Endodermal cell (in vitro differentiated cells): ENCODE measurements at regions not wholly inside any gene's neighbourhood (a gene's known extent, or its start where the extent isn't known, plus 50 kb on each side); places are given as distances from the start of the nearest gene placed in this dataset.

Source experiments
- DNase-seq: peaks from one replicate; pipeline ENCODE4 v3.0.0-alpha.2; 2017
- H3K27ac ChIP-seq: 2 replicates; pipeline ENCODE4 v1.5.1; 2013; ENCODE audit warnings: mild to moderate bottlenecking, low read depth, low read length, moderate library complexity
- H3K27me3 ChIP-seq: 2 replicates; pipeline ENCODE4 v1.6.1; 2013; ENCODE audit warnings: mild to moderate bottlenecking, low read length, moderate library complexity; ENCODE audit not compliant: insufficient read depth, control insufficient read depth, poor library complexity, severe bottlenecking
- H3K36me3 ChIP-seq: 2 replicates; pipeline ENCODE4 v1.7.0; 2013; ENCODE audit warnings: mild to moderate bottlenecking, low read length, moderate library complexity; ENCODE audit not compliant: control insufficient read depth, insufficient read depth
- H3K4me1 ChIP-seq: one replicate; pipeline ENCODE4 v1.7.0; 2013; ENCODE audit warnings: low read length; ENCODE audit not compliant: control insufficient read depth, insufficient read depth
- H3K4me3 ChIP-seq: 2 replicates; pipeline ENCODE4 v1.5.1; 2013; ENCODE audit warnings: mild to moderate bottlenecking, low read length, moderate library complexity
- H3K9ac ChIP-seq: 2 replicates; pipeline ENCODE4 v1.6.1; 2013; ENCODE audit warnings: mild to moderate bottlenecking, low read length, moderate library complexity; ENCODE audit not compliant: poor library complexity, severe bottlenecking; ENCODE audit errors: extremely low read depth
- H3K9me3 ChIP-seq: 2 replicates; pipeline ENCODE4 v1.6.1; 2013; ENCODE audit warnings: mild to moderate bottlenecking, low read length, moderate library complexity; ENCODE audit not compliant: control insufficient read depth
- H3K27ac Mint-ChIP-seq: 2 replicates; pipeline ENCODE4 v1.8.0; 2020; ENCODE audit warnings: mixed read lengths
- H3K27me3 Mint-ChIP-seq: 2 replicates; pipeline ENCODE4 v1.8.0; 2021; ENCODE audit warnings: mild to moderate bottlenecking, mixed read lengths; ENCODE audit not compliant: insufficient read depth
- H3K36me3 Mint-ChIP-seq: 2 replicates; pipeline ENCODE4 v1.8.0; 2020; ENCODE audit warnings: low read depth, mixed read lengths
- H3K4me1 Mint-ChIP-seq: 2 replicates; pipeline ENCODE4 v1.8.0; 2020; ENCODE audit warnings: mixed read lengths
- H3K4me3 Mint-ChIP-seq: 2 replicates; pipeline ENCODE4 v1.8.0; 2020; ENCODE audit warnings: mild to moderate bottlenecking, moderate library complexity, mixed read lengths
- H3K9me3 Mint-ChIP-seq: 2 replicates; pipeline ENCODE4 v1.8.0; 2020; ENCODE audit warnings: mild to moderate bottlenecking, mixed read lengths
- WGBS, 2 experiments: methylation state at CpG; one replicate each; pipeline versions ENCODE4 v1.1.5 to v1.1.7; 2013; ENCODE audit warnings: missing lambda C conversion rate in 2 of 2, mixed read lengths in 1 of 2; ENCODE audit not compliant: insufficient coverage in 1 of 2, insufficient read length in 1 of 2; 5-methylcytosine and 5-hydroxymethylcytosine counted together
- TF ChIP-seq, protein P1 (sequence below): fragments of 200-600 bp; sonication (generic); conservative IDR thresholded peaks from 2 replicates; pipeline ENCODE4 v1.5.0; 2021; ENCODE audit warnings: antibody characterized with exemption, mild to moderate bottlenecking

DNA sequence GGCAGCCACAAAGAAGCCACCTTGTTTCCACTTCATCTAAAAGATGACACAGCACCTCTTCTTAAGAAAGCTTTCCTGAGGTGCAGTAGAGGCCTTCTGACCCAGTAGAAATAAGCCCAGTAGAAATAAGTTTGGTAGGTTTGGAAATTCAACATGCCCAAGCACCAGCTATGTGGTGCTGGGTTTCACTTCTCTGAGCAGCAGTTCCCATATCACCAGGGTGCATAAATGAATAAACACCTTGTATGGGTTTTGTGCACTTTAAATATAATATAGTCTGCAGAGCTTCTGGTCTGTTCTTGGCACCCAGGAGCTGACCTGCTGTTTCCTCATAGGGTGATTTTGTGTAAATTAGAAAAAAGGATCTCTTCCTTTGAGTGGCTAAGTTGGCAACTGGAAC, 492.4 kb upstream of the SORCS1 start:
- no peak for DNase-seq
- H3K4me1 Mint-ChIP-seq, result peaks cover 5% of the 10 kb centered on the region
- H3K36me3 Mint-ChIP-seq, result no peaks in the 10 kb centered on the region
- H3K27ac Mint-ChIP-seq, result no peak overlapping the region
- H3K9me3 ChIP-seq, result peaks cover 17% of the 10 kb centered on the region
- no peaks in the 10 kb centered on the region for H3K4me1 ChIP-seq
- no peaks in the 10 kb centered on the region for H3K27me3 ChIP-seq
- peaks cover 15% of the 10 kb centered on the region for H3K9me3 Mint-ChIP-seq
- no peak overlapping the region for H3K9ac ChIP-seq
- TF ChIP-seq, protein P1, sequence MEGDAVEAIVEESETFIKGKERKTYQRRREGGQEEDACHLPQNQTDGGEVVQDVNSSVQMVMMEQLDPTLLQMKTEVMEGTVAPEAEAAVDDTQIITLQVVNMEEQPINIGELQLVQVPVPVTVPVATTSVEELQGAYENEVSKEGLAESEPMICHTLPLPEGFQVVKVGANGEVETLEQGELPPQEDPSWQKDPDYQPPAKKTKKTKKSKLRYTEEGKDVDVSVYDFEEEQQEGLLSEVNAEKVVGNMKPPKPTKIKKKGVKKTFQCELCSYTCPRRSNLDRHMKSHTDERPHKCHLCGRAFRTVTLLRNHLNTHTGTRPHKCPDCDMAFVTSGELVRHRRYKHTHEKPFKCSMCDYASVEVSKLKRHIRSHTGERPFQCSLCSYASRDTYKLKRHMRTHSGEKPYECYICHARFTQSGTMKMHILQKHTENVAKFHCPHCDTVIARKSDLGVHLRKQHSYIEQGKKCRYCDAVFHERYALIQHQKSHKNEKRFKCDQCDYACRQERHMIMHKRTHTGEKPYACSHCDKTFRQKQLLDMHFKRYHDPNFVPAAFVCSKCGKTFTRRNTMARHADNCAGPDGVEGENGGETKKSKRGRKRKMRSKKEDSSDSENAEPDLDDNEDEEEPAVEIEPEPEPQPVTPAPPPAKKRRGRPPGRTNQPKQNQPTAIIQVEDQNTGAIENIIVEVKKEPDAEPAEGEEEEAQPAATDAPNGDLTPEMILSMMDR, result no peak
- no peak overlapping the region for H3K4me3 Mint-ChIP-seq
- no peaks in the 10 kb centered on the region for H3K27me3 Mint-ChIP-seq
- no peaks in the 10 kb centered on the region for H3K36me3 ChIP-seq
- no peak overlapping the region for H3K27ac ChIP-seq
- no peak overlapping the region for H3K4me3 ChIP-seq

- no peak for DNase-seq
- H3K4me3 Mint-ChIP-seq, result no peak overlapping the region
- no peaks in the 10 kb centered on the region for H3K4me1 ChIP-seq
- H3K27ac ChIP-seq, result no peak overlapping the region
- no peak overlapping the region for H3K27ac Mint-ChIP-seq
- no peaks in the 10 kb centered on the region for H3K36me3 Mint-ChIP-seq
- no peak overlapping the region for H3K4me3 ChIP-seq
- H3K4me1 Mint-ChIP-seq, result peaks cover 5% of the 10 kb centered on the region
- H3K9ac ChIP-seq, result no peak overlapping the region
- H3K9me3 ChIP-seq, result no peaks in the 10 kb centered on the region
- H3K27me3 Mint-ChIP-seq, result no peaks in the 10 kb centered on the region
- TF ChIP-seq, protein P1, result no peak
- H3K27me3 ChIP-seq, result no peaks in the 10 kb centered on the region
- 82 to 94% methylated on average over 3 to 5 of the region's 5 CpGs for WGBS, 2 experiments
- no peaks in the 10 kb centered on the region for H3K9me3 Mint-ChIP-seq
- H3K36me3 ChIP-seq, result no peaks in the 10 kb centered on the region
Observed at GRCh38 chr10:107653832-107654287, 489.4 kb upstream of the SORCS1 start.

DNA sequence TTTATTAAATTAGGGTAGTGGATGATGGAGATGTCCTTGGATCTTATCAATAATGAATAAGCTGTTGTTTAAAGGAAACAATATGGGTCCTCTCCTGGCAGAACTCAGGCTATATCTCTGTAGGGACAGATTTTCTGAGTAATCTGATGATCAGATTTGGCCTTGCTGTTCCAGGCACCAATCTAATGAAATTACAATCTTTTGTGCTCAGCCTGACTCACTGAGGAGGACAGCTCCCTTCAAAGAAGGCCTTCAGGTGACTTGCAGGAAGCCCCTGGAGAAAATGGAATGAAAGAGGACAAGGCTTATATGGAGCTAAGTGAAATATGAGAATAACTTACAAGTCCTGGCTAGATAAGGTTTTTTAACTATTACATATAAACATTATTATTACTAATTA, 486.4 kb upstream of the SORCS1 start:
- Mint-ChIP-seq H3K36me3 (no peaks in the 10 kb centered on the region), H3K9me3 (no peaks in the 10 kb centered on the region), H3K27ac (no peak overlapping the region), H3K27me3 (no peaks in the 10 kb centered on the region), H3K4me1 (no peaks in the 10 kb centered on the region), H3K4me3 (no peak overlapping the region)
- Histone ChIP-seq H3K36me3 (no peaks in the 10 kb centered on the region), H3K4me3 (no peak overlapping the region), H3K27ac (no peak overlapping the region), H3K9me3 (no peaks in the 10 kb centered on the region), H3K4me1 (no peaks in the 10 kb centered on the region), H3K27me3 (no peaks in the 10 kb centered on the region), H3K9ac (no peak overlapping the region)
- DNase-seq, result no peak
- TF ChIP-seq, protein P1, result no peak
